ENCODE measurements at regions not wholly inside any gene's neighbourhood (a gene's known extent, or its start where the extent isn't known, plus 50 kb on each side); places are given as distances from the start of the nearest gene placed in this dataset.

DNA sequence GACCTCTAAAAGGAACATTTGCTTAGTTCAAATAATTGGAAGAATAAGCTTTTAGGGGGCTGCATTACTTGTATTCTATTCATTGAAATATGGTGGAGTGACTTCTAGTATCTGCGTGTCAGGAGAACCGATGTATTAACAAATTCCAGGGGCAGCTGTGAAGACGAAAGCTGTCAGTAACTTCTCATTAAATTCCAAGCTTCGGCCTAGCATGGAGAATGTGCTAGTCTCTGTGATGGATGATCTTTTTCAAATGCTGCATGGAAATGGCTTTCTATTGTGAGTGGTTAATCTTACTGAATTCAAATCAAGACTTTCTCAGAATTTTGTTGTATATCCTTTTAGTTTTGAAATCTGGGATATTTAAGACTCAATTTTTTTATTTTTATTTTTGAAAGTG lies 429.9 kb downstream of the ADGRL2 start:
- in situ Hi-C loops (cut with MboI; ENCODE audit: low sequenced_read_pairs, unreplicated experiment), result no loop called here
- DNase-seq (ENCODE audit: low spot score), result no peak
- TF ChIP-seq, protein P1, sequence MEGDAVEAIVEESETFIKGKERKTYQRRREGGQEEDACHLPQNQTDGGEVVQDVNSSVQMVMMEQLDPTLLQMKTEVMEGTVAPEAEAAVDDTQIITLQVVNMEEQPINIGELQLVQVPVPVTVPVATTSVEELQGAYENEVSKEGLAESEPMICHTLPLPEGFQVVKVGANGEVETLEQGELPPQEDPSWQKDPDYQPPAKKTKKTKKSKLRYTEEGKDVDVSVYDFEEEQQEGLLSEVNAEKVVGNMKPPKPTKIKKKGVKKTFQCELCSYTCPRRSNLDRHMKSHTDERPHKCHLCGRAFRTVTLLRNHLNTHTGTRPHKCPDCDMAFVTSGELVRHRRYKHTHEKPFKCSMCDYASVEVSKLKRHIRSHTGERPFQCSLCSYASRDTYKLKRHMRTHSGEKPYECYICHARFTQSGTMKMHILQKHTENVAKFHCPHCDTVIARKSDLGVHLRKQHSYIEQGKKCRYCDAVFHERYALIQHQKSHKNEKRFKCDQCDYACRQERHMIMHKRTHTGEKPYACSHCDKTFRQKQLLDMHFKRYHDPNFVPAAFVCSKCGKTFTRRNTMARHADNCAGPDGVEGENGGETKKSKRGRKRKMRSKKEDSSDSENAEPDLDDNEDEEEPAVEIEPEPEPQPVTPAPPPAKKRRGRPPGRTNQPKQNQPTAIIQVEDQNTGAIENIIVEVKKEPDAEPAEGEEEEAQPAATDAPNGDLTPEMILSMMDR (IDR thresholded peaks at IDR 0.05; ENCODE audit: borderline replicate concordance, control extremely low read depth, extremely low read depth, insufficient read depth, missing control alignments), result no peak

DNA sequence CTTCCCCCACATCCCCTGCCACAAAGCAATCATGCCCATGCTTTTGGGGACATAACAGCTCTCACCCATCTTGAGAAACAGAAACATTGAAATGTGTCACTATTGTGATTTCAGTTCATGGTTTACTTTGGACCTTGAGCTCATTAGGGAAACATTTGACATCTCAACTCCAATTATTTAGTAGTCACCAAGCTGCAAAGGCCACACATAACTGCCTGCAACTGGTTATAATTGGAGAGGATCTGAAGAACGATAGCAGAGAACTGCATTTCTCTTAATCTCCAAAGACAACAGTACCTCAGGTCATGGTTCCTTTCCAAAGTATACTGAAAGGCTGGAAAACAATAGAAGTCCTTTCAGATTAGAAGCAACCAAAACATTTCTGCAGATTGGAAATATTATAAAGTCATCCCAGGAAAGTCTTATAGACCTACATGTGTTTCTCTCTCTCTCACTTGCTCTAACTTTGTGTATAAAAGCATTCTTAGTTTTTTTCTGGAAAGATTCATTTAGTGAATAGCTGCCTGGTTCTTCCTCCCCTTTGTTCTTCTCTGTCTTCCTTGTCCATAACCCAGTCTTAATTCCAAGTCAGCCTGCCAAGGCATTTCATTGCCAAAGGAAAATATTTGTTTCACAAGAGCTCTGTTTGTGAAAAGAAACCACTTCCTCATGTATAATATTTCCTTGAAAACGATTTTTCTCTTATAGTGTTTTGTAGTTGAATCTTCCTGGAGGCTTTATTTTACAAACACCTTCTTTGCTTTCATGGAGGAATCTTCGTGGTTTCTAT lies 426.8 kb downstream of the ADGRL2 start:
- in situ Hi-C loops (cut with MboI; ENCODE audit: low sequenced_read_pairs, unreplicated experiment), result no loop called here

DNA sequence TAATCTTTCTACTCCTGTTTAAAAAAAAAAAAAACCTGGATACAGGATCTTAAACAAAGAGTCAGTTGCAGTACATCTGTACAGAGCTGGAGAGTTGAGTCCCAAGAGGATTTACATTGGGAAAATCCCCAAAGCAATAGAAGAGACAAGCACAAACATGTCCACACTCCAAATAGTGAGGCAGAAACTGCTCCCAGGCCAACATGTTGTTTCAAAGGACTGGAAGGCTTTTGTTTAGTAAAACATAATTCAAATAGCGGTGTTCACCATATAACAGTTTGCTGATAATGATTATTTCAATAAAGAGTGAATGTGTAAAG lies 425.4 kb downstream of the ADGRL2 start:
- DNase-seq (ENCODE audit: low spot score), result no peak
- in situ Hi-C loops (cut with MboI; ENCODE audit: low sequenced_read_pairs, unreplicated experiment), result no loop called here
- TF ChIP-seq, protein P1 (IDR thresholded peaks at IDR 0.05; ENCODE audit: borderline replicate concordance, control extremely low read depth, extremely low read depth, insufficient read depth, missing control alignments), result no peak

More for the DNA sequence above, 426.8 kb downstream of the ADGRL2 start:
- no peak for DNase-seq (ENCODE audit: low spot score)
- TF ChIP-seq, protein P1 (IDR thresholded peaks at IDR 0.05; ENCODE audit: borderline replicate concordance, control extremely low read depth, extremely low read depth, insufficient read depth, missing control alignments), result no peak

DNA sequence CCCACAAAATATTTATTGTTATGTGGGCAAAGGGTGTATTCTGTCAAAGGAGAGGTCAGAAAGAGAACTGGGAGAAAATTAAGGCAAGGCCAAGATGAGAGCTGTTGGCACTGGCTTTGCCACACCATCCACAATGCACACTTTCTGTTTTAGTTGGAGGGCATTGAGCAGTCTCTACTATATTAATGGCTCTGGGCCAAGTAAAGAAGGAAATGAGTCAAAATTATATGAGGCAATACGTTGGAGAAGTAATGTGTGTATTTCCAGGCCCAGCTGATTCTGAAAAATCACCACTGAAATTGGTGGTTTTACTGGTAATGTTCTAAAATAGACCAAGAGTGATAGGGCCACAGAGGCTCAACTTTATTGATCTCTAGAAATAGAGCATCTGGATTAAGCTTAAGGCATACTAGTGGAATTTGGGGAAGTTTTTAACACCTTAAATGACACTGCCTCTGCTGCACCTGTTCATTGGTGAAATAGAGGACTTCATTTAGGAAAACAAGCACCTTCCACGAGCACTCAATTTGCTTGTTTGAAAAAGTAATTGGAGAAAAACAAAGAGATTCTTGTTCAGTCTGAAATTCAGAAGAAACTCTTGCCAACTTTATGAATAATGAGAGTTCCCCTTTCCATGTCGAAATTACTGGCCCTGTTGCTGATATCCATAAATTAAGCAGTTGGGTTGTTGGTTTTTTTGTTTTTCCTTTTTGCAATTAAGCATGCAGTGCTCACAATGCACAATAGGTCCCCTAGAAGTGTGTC lies 424.9 kb downstream of the ADGRL2 start:
- no peak for DNase-seq (ENCODE audit: low spot score)
- in situ Hi-C loops (cut with MboI; ENCODE audit: low sequenced_read_pairs, unreplicated experiment), result no loop called here
- TF ChIP-seq, protein P1 (IDR thresholded peaks at IDR 0.05; ENCODE audit: borderline replicate concordance, control extremely low read depth, extremely low read depth, insufficient read depth, missing control alignments), result no peak

DNA sequence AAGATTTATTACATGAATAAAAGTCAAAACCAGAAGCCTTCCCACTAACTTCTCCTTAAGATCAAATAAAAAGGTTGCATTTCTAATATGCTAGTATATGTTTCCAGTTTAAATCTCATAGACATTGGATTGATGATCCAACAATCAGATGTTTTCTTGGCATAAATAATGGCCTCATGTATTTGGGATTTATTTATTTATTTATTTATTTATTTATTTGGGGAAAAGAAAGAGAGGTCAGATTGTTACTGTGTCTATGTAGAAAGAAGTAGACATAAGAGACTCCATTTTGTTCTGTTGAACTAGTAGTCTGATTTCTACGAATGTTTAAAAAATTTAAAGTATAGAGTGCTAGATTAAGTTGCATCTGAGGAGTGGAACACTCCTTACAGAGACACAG lies 422.4 kb downstream of the ADGRL2 start:
- in situ Hi-C loops (cut with MboI; ENCODE audit: low sequenced_read_pairs, unreplicated experiment), result no loop called here
- TF ChIP-seq, protein P1 (IDR thresholded peaks at IDR 0.05; ENCODE audit: borderline replicate concordance, control extremely low read depth, extremely low read depth, insufficient read depth, missing control alignments), result no peak
- no peak for DNase-seq (ENCODE audit: low spot score)

DNA sequence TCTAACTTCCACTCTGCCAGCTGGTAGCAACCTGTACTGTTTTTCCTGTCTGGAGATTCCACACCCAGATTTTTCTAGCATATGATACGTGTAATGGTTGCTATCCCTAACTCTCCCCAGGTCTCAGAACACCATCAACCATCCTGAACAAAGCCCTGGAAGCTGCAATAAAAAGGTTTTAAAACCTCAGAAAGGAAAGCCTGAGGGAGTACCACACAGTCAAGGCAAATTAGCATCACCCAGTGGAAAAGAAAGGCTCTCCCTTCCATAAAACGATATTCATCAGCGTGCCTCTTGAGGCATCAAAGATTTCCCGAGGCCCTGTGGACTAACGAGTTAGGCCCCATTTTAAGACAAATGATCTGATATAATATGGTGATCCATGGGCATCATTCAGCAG lies 421.0 kb downstream of the ADGRL2 start:
- no peak for DNase-seq (ENCODE audit: low spot score)
- TF ChIP-seq, protein P1 (IDR thresholded peaks at IDR 0.05; ENCODE audit: borderline replicate concordance, control extremely low read depth, extremely low read depth, insufficient read depth, missing control alignments), result no peak
- in situ Hi-C loops (cut with MboI; ENCODE audit: low sequenced_read_pairs, unreplicated experiment), result no loop called here
